GM23338 (cell line): ENCODE measurements at regions not wholly inside any gene's neighbourhood (a gene's known extent, or its start where the extent isn't known, plus 50 kb on each side); places are given as distances from the start of the nearest gene placed in this dataset.

Experiments used
- ATAC-seq: fragments of 200-7000 bp; cut with Tn5 transposase; 3 replicates; pipeline ENCODE4 v1.9.1; 2020
- DNase-seq: peaks from one replicate; pipeline ENCODE4 v3.0.0-alpha.2; 2015; ENCODE audit warnings: low spot score
- H2AFZ ChIP-seq: fragments of 200-600 bp; sonication (generic); 2 replicates; pipeline ENCODE4 v1.8.0; 2016; ENCODE audit warnings: antibody characterized with exemption, mild to moderate bottlenecking, moderate library complexity
- H3F3A ChIP-seq: fragments of 200-600 bp; sonication (generic); replicated peaks from 2 replicates; pipeline ENCODE4 v1.8.0; 2017; ENCODE audit warnings: antibody characterized with exemption, mixed run types, low read depth
- H3K27ac ChIP-seq: fragments of 200-600 bp; sonication (generic); 2 replicates; pipeline ENCODE4 v1.6.1; 2016; ENCODE audit warnings: low read depth
- H3K27me3 ChIP-seq: fragments of 200-600 bp; sonication (generic); 2 replicates; pipeline ENCODE4 v1.8.0; 2016; ENCODE audit warnings: mild to moderate bottlenecking, mixed run types, moderate library complexity; ENCODE audit not compliant: insufficient read depth
- H3K36me3 ChIP-seq: fragments of 200-600 bp; sonication (generic); 2 replicates; pipeline ENCODE4 v1.8.0; 2016; ENCODE audit warnings: mild to moderate bottlenecking; ENCODE audit not compliant: insufficient read depth
- H3K4me1 ChIP-seq: fragments of 200-600 bp; sonication (generic); 2 replicates; pipeline ENCODE4 v1.8.0; 2016; ENCODE audit warnings: mild to moderate bottlenecking, moderate library complexity; ENCODE audit not compliant: insufficient read depth
- H3K4me2 ChIP-seq: fragments of 200-600 bp; sonication (generic); 2 replicates; pipeline ENCODE4 v1.7.1; 2017; ENCODE audit warnings: mixed run types
- H3K4me3 ChIP-seq: fragments of 200-600 bp; sonication (generic); 2 replicates; pipeline ENCODE4 v1.6.1; 2016; ENCODE audit warnings: mixed run types
- H3K79me2 ChIP-seq: fragments of 200-600 bp; sonication (generic); replicated peaks from 2 replicates; pipeline ENCODE4 v1.8.0; 2017; ENCODE audit warnings: mild to moderate bottlenecking; ENCODE audit not compliant: insufficient read depth
- H3K9me2 ChIP-seq: fragments of 200-600 bp; sonication (generic); 2 replicates; pipeline ENCODE4 v1.8.0; 2017; ENCODE audit not compliant: insufficient read depth
- H4K20me1 ChIP-seq: fragments of 200-600 bp; sonication (generic); replicated peaks from 2 replicates; pipeline ENCODE4 v1.8.0; 2017; ENCODE audit warnings: mild to moderate bottlenecking; ENCODE audit not compliant: insufficient read depth
- H3K27ac Mint-ChIP-seq: 2 replicates; pipeline ENCODE4 v1.8.0; 2020; ENCODE audit warnings: inconsistent platforms, mild to moderate bottlenecking, moderate library complexity, mixed read lengths
- H3K27me3 Mint-ChIP-seq: 3 replicates; pipeline ENCODE4 v1.8.0; 2022; ENCODE audit warnings: low read depth, mild to moderate bottlenecking, moderate library complexity, mixed read lengths, inconsistent platforms; ENCODE audit not compliant: insufficient read depth, poor library complexity
- H3K36me3 Mint-ChIP-seq: 3 replicates; pipeline ENCODE4 v1.8.0; 2021; ENCODE audit warnings: low read depth, mild to moderate bottlenecking, inconsistent platforms, moderate library complexity, mixed read lengths
- H3K4me1 Mint-ChIP-seq: 3 replicates; pipeline ENCODE4 v1.8.0; 2020; ENCODE audit warnings: mild to moderate bottlenecking, inconsistent platforms, mixed read lengths
- H3K4me3 Mint-ChIP-seq: 3 replicates; pipeline ENCODE4 v1.8.0; 2021; ENCODE audit warnings: moderate library complexity, mild to moderate bottlenecking, inconsistent platforms, mixed read lengths
- H3K9me3 Mint-ChIP-seq: 3 replicates; pipeline ENCODE4 v1.8.0; 2020; ENCODE audit warnings: moderate library complexity, mild to moderate bottlenecking, inconsistent platforms, mixed read lengths
- EZH2 ChIP-seq: fragments of 200-600 bp; sonication (generic); IDR thresholded peaks from one replicate; pipeline ENCODE4 v1.8.0; 2017; ENCODE audit warnings: antibody characterized with exemption, mild to moderate bottlenecking, low read depth; ENCODE audit not compliant: unreplicated experiment
- JUNB ChIP-seq: IDR thresholded peaks from one replicate; pipeline ENCODE4 v1.6.1; 2016; ENCODE audit warnings: antibody characterized with exemption; ENCODE audit not compliant: unreplicated experiment
- NANOG ChIP-seq: IDR thresholded peaks from 2 replicates; pipeline ENCODE4 v1.6.1; 2016; ENCODE audit warnings: antibody characterized with exemption, borderline replicate concordance
- POLR2AphosphoS5 ChIP-seq: IDR thresholded peaks from 2 replicates; pipeline ENCODE4 v1.6.1; 2016; ENCODE audit warnings: antibody characterized with exemption, low read depth
- STAT1 ChIP-seq: IDR thresholded peaks from one replicate; pipeline ENCODE4 v1.6.1; 2016; ENCODE audit warnings: antibody characterized with exemption; ENCODE audit not compliant: unreplicated experiment
- ZNF331 ChIP-seq: fragments of 250-450 bp; sonication (Bioruptor Pico); IDR thresholded peaks from 2 replicates; pipeline ENCODE4 v1.5.0; 2020; ENCODE audit warnings: low read depth, mild to moderate bottlenecking, moderate library complexity
- TF ChIP-seq, protein P1 (sequence below): fragments of 250-450 bp; sonication (Bioruptor Pico); IDR thresholded peaks from 2 replicates; pipeline ENCODE4 v1.5.0; 2020; ENCODE audit warnings: mild to moderate bottlenecking, moderate library complexity

DNA sequence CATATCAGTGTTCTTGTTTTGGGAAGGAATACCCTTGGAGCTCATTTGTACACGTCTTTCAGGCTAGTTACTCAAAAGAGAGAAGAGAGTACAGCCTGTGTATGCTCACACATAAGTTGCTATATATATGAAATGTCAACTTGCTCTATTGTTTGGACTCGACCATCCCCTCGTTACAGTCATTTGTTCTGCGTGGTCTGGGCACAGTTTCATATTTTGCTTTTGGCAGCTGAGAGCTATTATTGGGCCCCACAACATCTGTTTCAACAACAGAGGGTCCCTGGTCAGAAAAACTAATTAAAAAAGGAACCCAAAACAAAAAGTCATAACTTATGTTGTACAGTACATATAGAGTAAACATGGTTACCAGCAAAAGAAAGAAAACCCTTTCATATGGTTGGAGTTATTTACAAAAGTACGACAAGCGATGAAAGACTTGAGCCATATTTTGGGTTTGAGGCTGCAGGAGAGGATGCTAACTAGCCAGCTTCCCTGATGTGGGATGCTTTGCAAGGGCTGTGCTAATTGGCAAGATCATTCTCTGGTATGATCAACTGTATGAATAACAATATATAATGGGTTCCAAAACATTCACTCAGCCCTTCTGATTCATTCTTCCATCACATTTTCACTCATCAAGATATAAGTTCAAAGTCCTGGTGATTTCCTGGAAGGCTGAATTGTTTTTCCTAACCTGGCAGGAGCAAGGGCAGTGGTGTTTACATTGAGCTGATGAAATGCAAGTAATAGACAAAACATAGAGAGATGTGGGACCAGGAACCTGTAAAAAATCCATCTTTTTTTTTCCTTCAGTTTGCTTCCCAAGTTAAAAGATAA, 137.9 kb downstream of the RPS12 start (continued):
- TF ChIP-seq, protein P1, sequence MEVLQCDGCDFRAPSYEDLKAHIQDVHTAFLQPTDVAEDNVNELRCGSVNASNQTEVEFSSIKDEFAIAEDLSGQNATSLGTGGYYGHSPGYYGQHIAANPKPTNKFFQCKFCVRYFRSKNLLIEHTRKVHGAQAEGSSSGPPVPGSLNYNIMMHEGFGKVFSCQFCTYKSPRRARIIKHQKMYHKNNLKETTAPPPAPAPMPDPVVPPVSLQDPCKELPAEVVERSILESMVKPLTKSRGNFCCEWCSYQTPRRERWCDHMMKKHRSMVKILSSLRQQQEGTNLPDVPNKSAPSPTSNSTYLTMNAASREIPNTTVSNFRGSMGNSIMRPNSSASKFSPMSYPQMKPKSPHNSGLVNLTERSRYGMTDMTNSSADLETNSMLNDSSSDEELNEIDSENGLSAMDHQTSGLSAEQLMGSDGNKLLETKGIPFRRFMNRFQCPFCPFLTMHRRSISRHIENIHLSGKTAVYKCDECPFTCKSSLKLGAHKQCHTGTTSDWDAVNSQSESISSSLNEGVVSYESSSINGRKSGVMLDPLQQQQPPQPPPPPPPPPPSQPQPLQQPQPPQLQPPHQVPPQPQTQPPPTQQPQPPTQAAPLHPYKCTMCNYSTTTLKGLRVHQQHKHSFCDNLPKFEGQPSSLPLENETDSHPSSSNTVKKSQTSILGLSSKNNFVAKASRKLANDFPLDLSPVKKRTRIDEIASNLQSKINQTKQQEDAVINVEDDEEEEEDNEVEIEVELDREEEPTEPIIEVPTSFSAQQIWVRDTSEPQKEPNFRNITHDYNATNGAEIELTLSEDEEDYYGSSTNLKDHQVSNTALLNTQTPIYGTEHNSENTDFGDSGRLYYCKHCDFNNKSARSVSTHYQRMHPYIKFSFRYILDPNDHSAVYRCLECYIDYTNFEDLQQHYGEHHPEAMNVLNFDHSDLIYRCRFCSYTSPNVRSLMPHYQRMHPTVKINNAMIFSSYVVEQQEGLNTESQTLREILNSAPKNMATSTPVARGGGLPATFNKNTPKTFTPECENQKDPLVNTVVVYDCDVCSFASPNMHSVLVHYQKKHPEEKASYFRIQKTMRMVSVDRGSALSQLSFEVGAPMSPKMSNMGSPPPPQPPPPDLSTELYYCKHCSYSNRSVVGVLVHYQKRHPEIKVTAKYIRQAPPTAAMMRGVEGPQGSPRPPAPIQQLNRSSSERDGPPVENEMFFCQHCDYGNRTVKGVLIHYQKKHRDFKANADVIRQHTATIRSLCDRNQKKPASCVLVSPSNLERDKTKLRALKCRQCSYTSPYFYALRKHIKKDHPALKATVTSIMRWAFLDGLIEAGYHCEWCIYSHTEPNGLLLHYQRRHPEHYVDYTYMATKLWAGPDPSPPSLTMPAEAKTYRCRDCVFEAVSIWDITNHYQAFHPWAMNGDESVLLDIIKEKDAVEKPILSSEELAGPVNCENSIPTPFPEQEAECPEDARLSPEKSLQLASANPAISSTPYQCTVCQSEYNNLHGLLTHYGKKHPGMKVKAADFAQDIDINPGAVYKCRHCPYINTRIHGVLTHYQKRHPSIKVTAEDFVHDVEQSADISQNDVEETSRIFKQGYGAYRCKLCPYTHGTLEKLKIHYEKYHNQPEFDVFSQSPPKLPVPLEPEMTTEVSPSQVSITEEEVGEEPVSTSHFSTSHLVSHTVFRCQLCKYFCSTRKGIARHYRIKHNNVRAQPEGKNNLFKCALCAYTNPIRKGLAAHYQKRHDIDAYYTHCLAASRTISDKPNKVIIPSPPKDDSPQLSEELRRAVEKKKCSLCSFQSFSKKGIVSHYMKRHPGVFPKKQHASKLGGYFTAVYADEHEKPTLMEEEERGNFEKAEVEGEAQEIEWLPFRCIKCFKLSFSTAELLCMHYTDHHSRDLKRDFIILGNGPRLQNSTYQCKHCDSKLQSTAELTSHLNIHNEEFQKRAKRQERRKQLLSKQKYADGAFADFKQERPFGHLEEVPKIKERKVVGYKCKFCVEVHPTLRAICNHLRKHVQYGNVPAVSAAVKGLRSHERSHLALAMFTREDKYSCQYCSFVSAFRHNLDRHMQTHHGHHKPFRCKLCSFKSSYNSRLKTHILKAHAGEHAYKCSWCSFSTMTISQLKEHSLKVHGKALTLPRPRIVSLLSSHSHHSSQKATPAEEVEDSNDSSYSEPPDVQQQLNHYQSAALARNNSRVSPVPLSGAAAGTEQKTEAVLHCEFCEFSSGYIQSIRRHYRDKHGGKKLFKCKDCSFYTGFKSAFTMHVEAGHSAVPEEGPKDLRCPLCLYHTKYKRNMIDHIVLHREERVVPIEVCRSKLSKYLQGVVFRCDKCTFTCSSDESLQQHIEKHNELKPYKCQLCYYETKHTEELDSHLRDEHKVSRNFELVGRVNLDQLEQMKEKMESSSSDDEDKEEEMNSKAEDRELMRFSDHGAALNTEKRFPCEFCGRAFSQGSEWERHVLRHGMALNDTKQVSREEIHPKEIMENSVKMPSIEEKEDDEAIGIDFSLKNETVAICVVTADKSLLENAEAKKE (CRISPR knock-in tag), result no peak
- no peak for TF ChIP-seq POLR2AphosphoS5

DNA sequence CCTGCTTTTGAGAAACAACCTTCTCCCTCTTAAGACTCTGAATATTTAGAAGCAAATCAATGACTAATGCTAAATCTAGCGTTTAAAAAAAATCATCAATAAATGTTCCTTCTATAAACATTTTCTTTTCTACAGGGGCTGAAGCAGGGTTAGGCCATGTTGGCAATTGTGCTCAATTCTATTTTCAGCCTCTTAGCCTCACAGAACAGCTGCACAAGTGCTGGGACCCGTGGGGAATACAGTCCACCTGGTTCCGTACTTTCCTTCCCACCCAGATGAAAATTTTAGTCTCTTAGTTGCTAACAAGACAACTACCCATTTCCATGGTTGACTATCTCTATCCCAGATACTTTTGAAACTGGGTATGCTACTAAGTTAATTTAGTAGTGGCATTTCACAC, 138.6 kb downstream of the RPS12 start:
- no peaks in the 10 kb centered on the region for H3K9me2 ChIP-seq
- TF ChIP-seq STAT1 (no peak), JUNB (no peak), ZNF331 (CRISPR knock-in tag) (no peak), POLR2AphosphoS5 (no peak), NANOG (no peak), EZH2 (no peak)
- no peak overlapping the region for H3K27ac Mint-ChIP-seq

More for the DNA sequence above, 138.6 kb downstream of the RPS12 start:
- Histone ChIP-seq H3K4me2 (no peak overlapping the region), H3K27me3 (no peaks in the 10 kb centered on the region), H3F3A (no peaks in the 10 kb centered on the region), H3K36me3 (no peaks in the 10 kb centered on the region), H3K4me1 (no peaks in the 10 kb centered on the region), H3K79me2 (no peaks in the 10 kb centered on the region), H4K20me1 (no peaks in the 10 kb centered on the region), H2AFZ (no peak overlapping the region), H3K27ac (no peak overlapping the region), H3K4me3 (no peak overlapping the region)
- no peaks in the 10 kb centered on the region for H3K9me3 Mint-ChIP-seq
- no peaks in the 10 kb centered on the region for H3K27me3 Mint-ChIP-seq
- DNase-seq (no peak), ATAC-seq (no peak)
- peaks cover 4% of the 10 kb centered on the region; the same call in 1 of the 3 replicates for H3K4me1 Mint-ChIP-seq
- H3K4me3 Mint-ChIP-seq, result no peak overlapping the region
- H3K36me3 Mint-ChIP-seq, result no peaks in the 10 kb centered on the region
